SK-N-SH treated with all-trans-retinoic acid at 6 μM for 48 hours (cell line): ENCODE measurements at regions not wholly inside any gene's neighbourhood (a gene's known extent, or its start where the extent isn't known, plus 50 kb on each side); places are given as distances from the start of the nearest gene placed in this dataset.

Source experiments
- ZFP3 ChIP-seq: fragments of 250-450 bp; sonication (Bioruptor Pico); IDR thresholded peaks from 2 replicates; pipeline ENCODE4 v1.5.0; 2020; ENCODE audit warnings: mild to moderate bottlenecking, moderate library complexity
- TF ChIP-seq, protein P1 (sequence below): fragments of 250-450 bp; sonication (Bioruptor Pico); IDR thresholded peaks from 2 replicates; pipeline ENCODE4 v1.5.1; 2020; ENCODE audit warnings: low read depth, mild to moderate bottlenecking, moderate library complexity

DNA sequence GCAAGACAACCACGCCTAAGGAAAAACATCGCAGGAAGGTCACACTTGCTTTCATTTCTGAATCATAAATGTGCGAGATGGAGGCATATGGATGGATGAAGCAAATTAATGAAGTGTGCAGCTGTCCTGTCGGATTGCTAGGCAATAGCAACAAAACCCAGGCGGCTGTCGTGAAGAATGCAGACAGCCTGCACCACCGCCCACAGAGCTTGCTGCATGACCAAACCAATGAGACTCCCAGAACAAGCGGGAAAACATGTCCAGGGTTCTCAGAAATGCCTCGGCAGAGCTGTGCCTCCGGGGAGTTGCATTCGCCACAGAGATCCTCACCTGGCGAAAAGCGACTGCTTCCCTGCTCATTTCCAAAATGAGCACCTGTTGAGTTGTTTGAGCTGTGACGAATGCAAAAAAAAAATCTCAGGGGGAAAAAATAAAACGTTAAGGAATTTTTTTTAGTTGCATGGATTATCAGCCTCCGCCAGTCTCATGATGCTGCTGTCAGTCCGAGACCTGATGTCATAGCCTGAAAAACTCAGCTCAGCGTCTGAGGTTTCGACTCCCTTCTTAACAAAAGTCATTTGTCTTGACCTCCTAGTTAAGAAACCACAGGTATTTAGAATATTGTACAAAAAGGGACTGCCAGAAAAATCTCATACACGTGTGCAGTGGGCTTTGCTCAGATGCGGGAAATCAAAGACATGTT lies 155.5 kb upstream of the MXRA5 start:
- TF ChIP-seq, protein P1, sequence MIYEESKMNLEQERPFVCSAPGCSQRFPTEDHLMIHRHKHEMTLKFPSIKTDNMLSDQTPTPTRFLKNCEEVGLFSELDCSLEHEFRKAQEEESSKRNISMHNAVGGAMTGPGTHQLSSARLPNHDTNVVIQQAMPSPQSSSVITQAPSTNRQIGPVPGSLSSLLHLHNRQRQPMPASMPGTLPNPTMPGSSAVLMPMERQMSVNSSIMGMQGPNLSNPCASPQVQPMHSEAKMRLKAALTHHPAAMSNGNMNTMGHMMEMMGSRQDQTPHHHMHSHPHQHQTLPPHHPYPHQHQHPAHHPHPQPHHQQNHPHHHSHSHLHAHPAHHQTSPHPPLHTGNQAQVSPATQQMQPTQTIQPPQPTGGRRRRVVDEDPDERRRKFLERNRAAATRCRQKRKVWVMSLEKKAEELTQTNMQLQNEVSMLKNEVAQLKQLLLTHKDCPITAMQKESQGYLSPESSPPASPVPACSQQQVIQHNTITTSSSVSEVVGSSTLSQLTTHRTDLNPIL (CRISPR knock-in tag), result no peak
- TF ChIP-seq ZFP3 (CRISPR knock-in tag), result no peak
